ENCODE measurements at regions not wholly inside any gene's neighbourhood (a gene's known extent, or its start where the extent isn't known, plus 50 kb on each side); places are given as distances from the start of the nearest gene placed in this dataset.
A peak's percentile ranks its signal among the peaks of the same experiment; 100 is the strongest.
"Not testable (repeated sequence)": the region's sequence is repeated elsewhere in the genome, so short reads cannot be mapped to it uniquely, and the experiment has no call there.

DNA sequence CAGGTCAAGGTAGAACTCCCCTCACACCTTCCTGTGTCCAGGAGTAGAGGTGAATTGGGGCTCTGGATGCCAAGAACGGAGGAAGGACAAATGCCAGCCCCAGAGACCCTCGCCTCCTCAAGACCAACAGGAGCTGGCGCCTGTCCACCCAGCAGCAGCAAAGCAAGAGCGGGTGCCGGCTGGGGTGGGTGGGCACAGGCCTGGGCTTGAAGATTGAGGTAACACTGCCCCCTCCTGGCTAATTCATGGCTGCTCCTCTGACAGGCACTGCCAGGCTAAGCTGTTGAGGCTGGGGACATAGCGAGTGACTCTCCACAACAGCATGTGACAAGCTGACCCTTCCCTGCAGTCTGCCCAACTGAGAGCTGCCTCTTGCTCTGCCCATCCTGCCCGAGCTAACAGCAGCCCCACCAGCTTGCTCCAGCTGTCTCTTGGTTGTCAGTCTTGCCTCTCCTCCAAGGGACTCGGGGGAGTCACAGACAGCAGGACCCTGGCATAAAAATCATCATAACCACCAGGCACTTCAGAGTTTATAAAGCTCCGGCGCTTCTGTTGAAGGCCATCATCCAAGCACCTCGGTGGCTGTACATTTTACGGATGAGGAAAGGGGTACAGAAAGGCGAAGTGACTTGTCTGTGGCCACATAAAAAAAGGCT, 202.3 kb downstream of the TBC1D2B start:
- H4K20me1 ChIP-seq (ENCODE audit: control insufficient read depth, insufficient read depth, low read length, poor library complexity, severe bottlenecking); intact Hi-C loops (cut with micrococcal nuclease); H3K27ac Mint-ChIP-seq; H3K36me3 ChIP-seq (replicated peaks in 1 of 2; ENCODE audit: control extremely low read depth in 1 of 2, control insufficient read depth in 1 of 2, extremely low read depth in 1 of 2, insufficient read depth in 2 of 2, low read length in 1 of 2); H3K27me3 ChIP-seq (replicated peaks in 1 of 4; ENCODE audit: control extremely low read depth in 1 of 4, control insufficient read depth in 3 of 4, insufficient read depth in 4 of 4, low read length in 3 of 4); POLR2A ChIA-PET; H3K4me3 Mint-ChIP-seq; H3K4me2 ChIP-seq (replicated peaks; ENCODE audit: low read depth, low read length, poor library complexity, severe bottlenecking); H3K27me3 Mint-ChIP-seq; H3K4me1 ChIP-seq (ENCODE audit: control insufficient read depth in 2 of 2, insufficient read depth in 2 of 2, low read length in 2 of 2); H3K9ac ChIP-seq (ENCODE audit: low read length); H3K9me3 Mint-ChIP-seq (ENCODE audit: insufficient read depth); H2AFZ ChIP-seq (ENCODE audit: insufficient read depth, low read depth, low read length, poor library complexity, severe bottlenecking); H3K27ac ChIP-seq (ENCODE audit: low read length in 2 of 2); H3K79me2 ChIP-seq (ENCODE audit: control insufficient read depth, insufficient read depth, low read length); H3K4me3 ChIP-seq (ENCODE audit: control extremely low read depth in 1 of 5, extremely low read depth in 1 of 5, insufficient read depth in 1 of 5, low read depth in 2 of 5, low read length in 4 of 5); H3K9me3 ChIP-seq (ENCODE audit: control extremely low read depth in 1 of 3, control insufficient read depth in 2 of 3, insufficient read depth in 1 of 3, low read length in 2 of 3); H3K4me1 Mint-ChIP-seq; CTCF ChIA-PET: not testable (repeated sequence)
- peak; percentile 28 for ATAC-seq (ENCODE audit: low read depth)
- DNase-seq = peak; percentile 56
- WGBS (ENCODE audit: insufficient coverage) = 33% methylated on average over 7 of the region's 13 CpGs
- TF ChIP-seq, protein P1, sequence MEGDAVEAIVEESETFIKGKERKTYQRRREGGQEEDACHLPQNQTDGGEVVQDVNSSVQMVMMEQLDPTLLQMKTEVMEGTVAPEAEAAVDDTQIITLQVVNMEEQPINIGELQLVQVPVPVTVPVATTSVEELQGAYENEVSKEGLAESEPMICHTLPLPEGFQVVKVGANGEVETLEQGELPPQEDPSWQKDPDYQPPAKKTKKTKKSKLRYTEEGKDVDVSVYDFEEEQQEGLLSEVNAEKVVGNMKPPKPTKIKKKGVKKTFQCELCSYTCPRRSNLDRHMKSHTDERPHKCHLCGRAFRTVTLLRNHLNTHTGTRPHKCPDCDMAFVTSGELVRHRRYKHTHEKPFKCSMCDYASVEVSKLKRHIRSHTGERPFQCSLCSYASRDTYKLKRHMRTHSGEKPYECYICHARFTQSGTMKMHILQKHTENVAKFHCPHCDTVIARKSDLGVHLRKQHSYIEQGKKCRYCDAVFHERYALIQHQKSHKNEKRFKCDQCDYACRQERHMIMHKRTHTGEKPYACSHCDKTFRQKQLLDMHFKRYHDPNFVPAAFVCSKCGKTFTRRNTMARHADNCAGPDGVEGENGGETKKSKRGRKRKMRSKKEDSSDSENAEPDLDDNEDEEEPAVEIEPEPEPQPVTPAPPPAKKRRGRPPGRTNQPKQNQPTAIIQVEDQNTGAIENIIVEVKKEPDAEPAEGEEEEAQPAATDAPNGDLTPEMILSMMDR (IDR thresholded peaks at IDR 0.05) = peak; percentile 51

DNA sequence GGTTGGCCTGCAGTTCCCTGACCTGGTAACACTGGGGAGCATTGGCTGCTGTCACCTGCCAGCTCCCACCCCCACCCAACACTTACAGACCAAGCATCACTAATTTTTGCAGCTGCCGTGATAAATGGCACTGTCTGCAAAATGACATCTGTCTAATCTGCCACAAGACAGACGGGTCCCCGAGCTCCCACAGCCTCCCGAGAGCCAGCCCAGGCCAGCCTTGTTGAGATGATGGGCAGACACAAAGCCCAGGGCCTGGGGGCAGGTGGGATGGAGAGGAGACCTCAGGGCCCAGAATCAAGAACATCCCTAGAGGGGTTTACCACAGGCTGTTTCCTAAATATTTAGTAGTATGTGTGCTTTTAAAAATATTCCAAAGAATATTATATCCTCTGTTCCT, 203.4 kb downstream of the TBC1D2B start:
- Histone ChIP-seq H3K4me1 (ENCODE audit: control insufficient read depth in 2 of 2, insufficient read depth in 2 of 2, low read length in 2 of 2) (peaks cover 0 to 2% of the 10 kb centered on the region in 2 donors), H3K27ac (ENCODE audit: low read length in 2 of 2) (no peak overlapping the region), H3K4me2 (replicated peaks; ENCODE audit: low read depth, low read length, poor library complexity, severe bottlenecking) (no peak overlapping the region), H3K4me3 (ENCODE audit: control extremely low read depth in 1 of 5, extremely low read depth in 1 of 5, insufficient read depth in 1 of 5, low read depth in 2 of 5, low read length in 4 of 5) (no peak overlapping the region), H3K9ac (ENCODE audit: low read length) (no peak overlapping the region), H4K20me1 (ENCODE audit: control insufficient read depth, insufficient read depth, low read length, poor library complexity, severe bottlenecking) (no peaks in the 10 kb centered on the region), H2AFZ (ENCODE audit: insufficient read depth, low read depth, low read length, poor library complexity, severe bottlenecking) (no peak overlapping the region), H3K79me2 (ENCODE audit: control insufficient read depth, insufficient read depth, low read length) (no peaks in the 10 kb centered on the region), H3K27me3 (replicated peaks in 1 of 4; ENCODE audit: control extremely low read depth in 1 of 4, control insufficient read depth in 3 of 4, insufficient read depth in 4 of 4, low read length in 3 of 4) (no peaks in the 10 kb centered on the region), H3K9me3 (ENCODE audit: control extremely low read depth in 1 of 3, control insufficient read depth in 2 of 3, insufficient read depth in 1 of 3, low read length in 2 of 3) (no peaks in the 10 kb centered on the region), H3K36me3 (replicated peaks in 1 of 2; ENCODE audit: control extremely low read depth in 1 of 2, control insufficient read depth in 1 of 2, extremely low read depth in 1 of 2, insufficient read depth in 2 of 2, low read length in 1 of 2) (no peaks in the 10 kb centered on the region)
- 55% methylated on average over 4 of the region's 4 CpGs for WGBS (ENCODE audit: insufficient coverage)
- H3K9me3 Mint-ChIP-seq (ENCODE audit: insufficient read depth) = no peaks in the 10 kb centered on the region
- ATAC-seq (ENCODE audit: low read depth) (no peak), DNase-seq (no peak)
- H3K4me3 Mint-ChIP-seq = no peak overlapping the region
- TF ChIP-seq, protein P1 (IDR thresholded peaks at IDR 0.05) = no peak
- TF ChIP-seq EZH2 (IDR thresholded peaks at IDR 0.05; ENCODE audit: borderline replicate concordance, insufficient read depth, low read depth, low read length, poor library complexity, severe bottlenecking) = no peak
- peaks cover 1% of the 10 kb centered on the region for H3K4me1 Mint-ChIP-seq
- no peak overlapping the region for H3K27ac Mint-ChIP-seq
- CTCF ChIA-PET = no interaction called here
- POLR2A ChIA-PET = no interaction called here
- peaks cover 7% of the 10 kb centered on the region for H3K27me3 Mint-ChIP-seq
- intact Hi-C loops (cut with micrococcal nuclease) = no loop called here

DNA sequence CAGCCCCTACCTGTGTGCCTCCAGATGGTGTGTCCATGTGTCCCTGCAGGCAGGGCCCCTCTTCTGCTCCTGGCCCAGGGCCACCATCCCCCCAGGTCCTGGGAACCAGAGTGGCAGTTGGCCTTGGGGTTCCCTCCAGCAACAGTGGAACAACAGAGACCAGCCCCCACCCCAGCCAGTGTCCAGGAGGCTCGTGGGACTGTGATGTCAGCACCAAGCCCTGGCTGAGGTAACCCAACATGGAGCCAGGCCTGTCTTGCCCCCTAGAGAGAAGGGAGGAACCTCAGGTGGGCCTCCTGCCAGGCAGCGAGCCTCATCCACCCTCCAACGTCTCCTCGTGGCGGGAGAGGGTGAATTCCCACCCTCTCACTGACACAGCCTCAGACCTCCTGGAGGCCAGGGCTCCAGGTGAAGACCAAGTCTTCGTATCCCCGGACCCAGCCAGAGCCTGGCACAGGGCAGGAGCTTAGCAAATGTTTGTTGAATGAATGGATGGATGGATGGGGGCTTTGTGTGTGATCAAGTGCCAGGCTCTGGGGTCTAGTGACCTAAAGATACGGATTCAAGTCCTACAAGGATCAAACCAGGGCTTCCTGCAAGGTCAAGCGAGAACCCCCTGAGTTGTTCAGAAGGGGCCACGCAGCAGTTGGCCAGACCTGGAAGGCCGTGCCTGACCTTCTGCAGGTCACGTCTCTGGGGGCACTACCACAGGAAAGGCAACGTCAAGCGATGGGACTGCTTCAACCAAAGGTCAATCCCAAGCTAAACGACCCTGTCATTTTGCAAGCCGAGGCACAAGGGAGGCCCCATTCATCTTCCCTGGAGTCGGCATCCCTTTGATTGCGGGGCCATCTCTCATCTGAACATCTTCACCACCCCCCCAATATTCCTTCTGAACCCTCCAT, 204.7 kb downstream of the TBC1D2B start:
- intact Hi-C loops (cut with micrococcal nuclease); DNase-seq; H3K36me3 ChIP-seq (replicated peaks in 1 of 2; ENCODE audit: control extremely low read depth in 1 of 2, control insufficient read depth in 1 of 2, extremely low read depth in 1 of 2, insufficient read depth in 2 of 2, low read length in 1 of 2); H3K4me1 ChIP-seq (ENCODE audit: control insufficient read depth in 2 of 2, insufficient read depth in 2 of 2, low read length in 2 of 2); CTCF ChIA-PET; H3K4me3 Mint-ChIP-seq; H3K27ac Mint-ChIP-seq; H3K4me1 Mint-ChIP-seq; H3K27me3 ChIP-seq (replicated peaks in 1 of 4; ENCODE audit: control extremely low read depth in 1 of 4, control insufficient read depth in 3 of 4, insufficient read depth in 4 of 4, low read length in 3 of 4); ATAC-seq (ENCODE audit: low read depth); H3K27me3 Mint-ChIP-seq; H3K27ac ChIP-seq (ENCODE audit: low read length in 2 of 2); H3K9ac ChIP-seq (ENCODE audit: low read length); POLR2A ChIA-PET; H3K79me2 ChIP-seq (ENCODE audit: control insufficient read depth, insufficient read depth, low read length); H4K20me1 ChIP-seq (ENCODE audit: control insufficient read depth, insufficient read depth, low read length, poor library complexity, severe bottlenecking); H3K4me3 ChIP-seq (ENCODE audit: control extremely low read depth in 1 of 5, extremely low read depth in 1 of 5, insufficient read depth in 1 of 5, low read depth in 2 of 5, low read length in 4 of 5); H3K9me3 Mint-ChIP-seq (ENCODE audit: insufficient read depth); H3K9me3 ChIP-seq (ENCODE audit: control extremely low read depth in 1 of 3, control insufficient read depth in 2 of 3, insufficient read depth in 1 of 3, low read length in 2 of 3); H2AFZ ChIP-seq (ENCODE audit: insufficient read depth, low read depth, low read length, poor library complexity, severe bottlenecking); H3K4me2 ChIP-seq (replicated peaks; ENCODE audit: low read depth, low read length, poor library complexity, severe bottlenecking): not testable (repeated sequence)
- 83% methylated on average over 14 of the region's 18 CpGs for WGBS (ENCODE audit: insufficient coverage)

Measured in B cell (primary cell).